ENCODE measurements at regions not wholly inside any gene's neighbourhood (a gene's known extent, or its start where the extent isn't known, plus 50 kb on each side); places are given as distances from the start of the nearest gene placed in this dataset.

GRCh38 chr4:125235971-125236370 lies 78.8 kb upstream of the FAT4 start:
- Histone ChIP-seq H3K4me1 (no peaks in the 10 kb centered on the region), H3K27me3 (no peaks in the 10 kb centered on the region), H3K9me3 (no peaks in the 10 kb centered on the region), H3K4me3 (no peak overlapping the region), H3K27ac (no peak overlapping the region), H3K36me3 (no peaks in the 10 kb centered on the region)
- WGBS, 2 donors (ENCODE audit: low coverage in 1 of 2): 30 to 51% methylated on average over 2 to 4 of the region's 4 CpGs
- DNase-seq: no peak
- intact Hi-C loops (cut with DNase I; ENCODE audit: low total_unique reads): no loop called here
- TF ChIP-seq POLR2AphosphoS5 (IDR thresholded peaks at IDR 0.05): no peak
- no peak for TF ChIP-seq CTCF (IDR thresholded peaks at IDR 0.05)
- TF ChIP-seq EP300 (IDR thresholded peaks at IDR 0.05; ENCODE audit: low read depth): no peak
- TF ChIP-seq POLR2A (IDR thresholded peaks at IDR 0.05): no peak
- in situ Hi-C loops (cut with MboI; ENCODE audit: low pct_ligation_motif_present in 1 of 4, low pct_unique_long_range_greater_than_20kb in 1 of 4, low sequenced_read_pairs in 3 of 4): loop anchor here in 2 of 4 donors (25.0 kb wide), 2 partner anchors 874 to 899 kb away; no protein-coding TSS in a partner anchor

DNA sequence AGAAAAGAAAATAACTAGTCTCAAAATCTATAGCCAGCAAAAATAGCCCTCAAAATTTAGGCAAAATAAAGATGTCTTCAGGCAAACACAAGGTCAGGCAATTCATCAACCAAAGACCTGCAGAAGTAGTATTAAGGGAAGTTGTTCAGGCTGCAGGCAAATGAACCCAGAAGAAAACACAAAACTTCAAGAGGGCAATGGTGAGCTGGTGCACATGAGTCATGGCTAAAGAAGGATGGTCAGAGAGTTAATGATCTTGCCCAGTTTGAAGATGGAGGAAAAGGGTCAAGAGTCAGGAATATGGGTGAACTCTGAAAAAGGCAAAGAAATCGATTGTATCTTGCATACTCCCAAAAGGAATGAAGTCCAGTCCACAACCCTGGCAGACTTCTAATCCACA lies 83.1 kb upstream of the FAT4 start:
- WGBS, 2 donors (ENCODE audit: low coverage in 1 of 2): 22 to 73% methylated on average over 1 of the region's 1 CpG
- H3K36me3 ChIP-seq: no peaks in the 10 kb centered on the region
- in situ Hi-C loops (cut with MboI; ENCODE audit: low pct_ligation_motif_present in 1 of 4, low pct_unique_long_range_greater_than_20kb in 1 of 4, low sequenced_read_pairs in 3 of 4): loop anchor here in 2 of 4 donors (25.0 kb wide), 2 partner anchors 869 to 894 kb away; no protein-coding TSS in a partner anchor
- H3K4me3 ChIP-seq: no peak overlapping the region
- no peak for DNase-seq
- intact Hi-C loops (cut with DNase I; ENCODE audit: low total_unique reads): no loop called here
- H3K27ac ChIP-seq: no peak overlapping the region
- no peaks in the 10 kb centered on the region for H3K27me3 ChIP-seq
- no peaks in the 10 kb centered on the region for H3K4me1 ChIP-seq
- no peaks in the 10 kb centered on the region for H3K9me3 ChIP-seq
- TF ChIP-seq CTCF (IDR thresholded peaks at IDR 0.05) (no peak), EP300 (IDR thresholded peaks at IDR 0.05; ENCODE audit: low read depth) (no peak)

DNA sequence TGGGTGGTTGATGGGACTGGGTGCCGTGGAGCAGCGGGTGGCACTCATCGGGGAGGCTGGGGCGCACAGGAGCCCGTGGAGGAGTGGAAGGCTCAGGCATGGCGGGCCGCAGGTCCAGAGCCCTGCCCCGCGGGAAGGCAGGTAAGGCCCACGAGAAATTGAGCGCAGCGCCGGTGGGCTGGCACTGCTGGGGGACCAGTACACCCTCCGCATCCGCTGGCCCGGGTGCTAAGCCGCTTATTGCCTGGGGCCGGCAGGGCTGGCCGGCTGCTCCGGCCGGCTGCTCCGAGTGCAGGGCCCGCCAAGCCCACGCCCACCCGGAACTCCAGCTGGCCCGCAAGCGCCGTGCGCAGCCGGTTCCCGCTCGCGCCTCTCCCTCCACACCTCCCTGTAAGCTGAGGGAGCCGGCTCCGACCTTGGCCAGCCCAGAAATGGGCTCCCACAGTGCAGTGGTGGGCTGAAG lies 85.1 kb upstream of the FAT4 start:
- Histone ChIP-seq H3K27ac (no peak overlapping the region), H3K4me3 (no peak overlapping the region), H3K36me3 (no peaks in the 10 kb centered on the region), H3K27me3 (no peaks in the 10 kb centered on the region), H3K9me3 (no peaks in the 10 kb centered on the region), H3K4me1 (no peaks in the 10 kb centered on the region)
- intact Hi-C loops (cut with DNase I; ENCODE audit: low total_unique reads): no loop called here
- 97% methylated on average over 35 of the region's 35 CpGs; no CpG with 5 or more reads in 1 of the 2 donors for WGBS, 2 donors (ENCODE audit: low coverage in 1 of 2)
- TF ChIP-seq POLR2AphosphoS5 (IDR thresholded peaks at IDR 0.05) (no peak), EP300 (IDR thresholded peaks at IDR 0.05; ENCODE audit: low read depth) (no peak), POLR2A (IDR thresholded peaks at IDR 0.05) (no peak), CTCF (IDR thresholded peaks at IDR 0.05) (no peak)
- DNase-seq: no peak
- in situ Hi-C loops (cut with MboI; ENCODE audit: low pct_ligation_motif_present in 1 of 4, low pct_unique_long_range_greater_than_20kb in 1 of 4, low sequenced_read_pairs in 3 of 4): loop anchor here in 2 of 4 donors (25.0 kb wide), 2 partner anchors 867 to 892 kb away; no protein-coding TSS in a partner anchor

DNA sequence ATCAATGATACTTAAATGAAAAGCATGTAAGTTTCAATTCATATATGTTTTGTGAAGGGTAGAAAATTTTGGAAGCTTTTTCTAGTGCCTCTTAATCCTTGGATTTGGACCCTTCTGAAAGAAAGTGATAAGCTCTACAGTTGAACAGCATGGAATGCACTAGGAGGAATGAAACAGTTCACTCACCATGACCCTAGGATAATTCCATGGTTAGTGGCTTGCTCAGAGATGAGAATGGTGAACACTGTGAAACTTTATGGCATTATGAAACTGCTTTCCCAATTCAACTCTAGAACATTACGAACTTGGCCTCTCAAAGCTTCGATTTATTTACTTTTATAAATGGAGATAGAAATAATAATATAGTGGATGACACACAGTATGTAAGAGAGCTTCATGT lies 88.9 kb upstream of the FAT4 start:
- WGBS, 2 donors (ENCODE audit: low coverage in 1 of 2): 80 to 83% methylated on average over 2 of the region's 2 CpGs
- Histone ChIP-seq H3K27ac (no peak overlapping the region), H3K4me1 (no peaks in the 10 kb centered on the region), H3K36me3 (no peaks in the 10 kb centered on the region), H3K9me3 (no peaks in the 10 kb centered on the region), H3K4me3 (no peak overlapping the region), H3K27me3 (no peaks in the 10 kb centered on the region)
- no peak for DNase-seq
- TF ChIP-seq POLR2AphosphoS5 (IDR thresholded peaks at IDR 0.05) (no peak), EP300 (IDR thresholded peaks at IDR 0.05; ENCODE audit: low read depth) (no peak), CTCF (IDR thresholded peaks at IDR 0.05) (no peak), POLR2A (IDR thresholded peaks at IDR 0.05) (no peak)
- intact Hi-C loops (cut with DNase I; ENCODE audit: low total_unique reads) (no loop called here), in situ Hi-C loops (cut with MboI; ENCODE audit: low pct_ligation_motif_present in 1 of 4, low pct_unique_long_range_greater_than_20kb in 1 of 4, low sequenced_read_pairs in 3 of 4) (loop anchor here in 2 of 4 donors (25.0 kb wide), 2 partner anchors 864 to 889 kb away; no protein-coding TSS in a partner anchor)

Measured in transverse colon (tissue), 4 donors.